ENCODE measurements at regions not wholly inside any gene's neighbourhood (a gene's known extent, or its start where the extent isn't known, plus 50 kb on each side); places are given as distances from the start of the nearest gene placed in this dataset.

- TF ChIP-seq CTCF (IDR thresholded peaks at IDR 0.05) (no peak), POLR2A (IDR thresholded peaks at IDR 0.05) (no peak), POLR2AphosphoS5 (IDR thresholded peaks at IDR 0.05; ENCODE audit: insufficient read depth in 1 of 2, low read depth in 1 of 2) (no peak)
These were observed 69.2 kb upstream of the AHR start for GRCh38 chr7:17229228-17229627.

Measured in vagina (tissue), 2 donors.